GM10248 (cell line): ENCODE measurements at regions not wholly inside any gene's neighbourhood (a gene's known extent, or its start where the extent isn't known, plus 50 kb on each side); places are given as distances from the start of the nearest gene placed in this dataset.

Experiments
- CTCF ChIA-PET: fragments of 300-600 bp; sonication (Branson Sonifier 250); formaldehyde crosslinking; extraction: SDS; loops from one replicate; lab custom pipeline; 2021; ENCODE audit warnings: antibody characterized with exemption; lab: Yijun Ruan, JAX
- POLR2A ChIA-PET: fragments of 350-650 bp; sonication (Branson Sonifier 250); formaldehyde crosslinking; extraction: SDS; loops from one replicate; lab custom pipeline; 2020; ENCODE audit warnings: antibody characterized with exemption; lab: Yijun Ruan, JAX
- DNase-seq: peaks from one replicate; pipeline ENCODE4 v3.0.0; 2012; ENCODE audit errors: extremely low spot score
- TF ChIP-seq, protein P1 (sequence below): IDR thresholded peaks from 2 replicates; pipeline ENCODE4 v1.5.1; 2012; ENCODE audit warnings: mild to moderate bottlenecking, low read depth; ENCODE audit errors: extremely low read depth, missing control alignments, control extremely low read depth

- ChIA-PET CTCF (no interaction called here), POLR2A (no interaction called here)
- TF ChIP-seq, protein P1, sequence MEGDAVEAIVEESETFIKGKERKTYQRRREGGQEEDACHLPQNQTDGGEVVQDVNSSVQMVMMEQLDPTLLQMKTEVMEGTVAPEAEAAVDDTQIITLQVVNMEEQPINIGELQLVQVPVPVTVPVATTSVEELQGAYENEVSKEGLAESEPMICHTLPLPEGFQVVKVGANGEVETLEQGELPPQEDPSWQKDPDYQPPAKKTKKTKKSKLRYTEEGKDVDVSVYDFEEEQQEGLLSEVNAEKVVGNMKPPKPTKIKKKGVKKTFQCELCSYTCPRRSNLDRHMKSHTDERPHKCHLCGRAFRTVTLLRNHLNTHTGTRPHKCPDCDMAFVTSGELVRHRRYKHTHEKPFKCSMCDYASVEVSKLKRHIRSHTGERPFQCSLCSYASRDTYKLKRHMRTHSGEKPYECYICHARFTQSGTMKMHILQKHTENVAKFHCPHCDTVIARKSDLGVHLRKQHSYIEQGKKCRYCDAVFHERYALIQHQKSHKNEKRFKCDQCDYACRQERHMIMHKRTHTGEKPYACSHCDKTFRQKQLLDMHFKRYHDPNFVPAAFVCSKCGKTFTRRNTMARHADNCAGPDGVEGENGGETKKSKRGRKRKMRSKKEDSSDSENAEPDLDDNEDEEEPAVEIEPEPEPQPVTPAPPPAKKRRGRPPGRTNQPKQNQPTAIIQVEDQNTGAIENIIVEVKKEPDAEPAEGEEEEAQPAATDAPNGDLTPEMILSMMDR = no peak
- no peak for DNase-seq
These were observed 120.3 kb downstream of the TMEM30B start for GRCh38 chr14:61160798-61161197.

- DNase-seq = no peak
- CTCF ChIA-PET = interaction anchor here (0.9 to 1.2 kb wide), 2 partner anchors 11 to 20 kb away, joined by 3 read pairs; no protein-coding TSS in a partner anchor
- TF ChIP-seq, protein P1 = no peak
- POLR2A ChIA-PET = no interaction called here
These were observed 126.5 kb downstream of the TMEM30B start for GRCh38 chr14:61154641-61155040.

DNA sequence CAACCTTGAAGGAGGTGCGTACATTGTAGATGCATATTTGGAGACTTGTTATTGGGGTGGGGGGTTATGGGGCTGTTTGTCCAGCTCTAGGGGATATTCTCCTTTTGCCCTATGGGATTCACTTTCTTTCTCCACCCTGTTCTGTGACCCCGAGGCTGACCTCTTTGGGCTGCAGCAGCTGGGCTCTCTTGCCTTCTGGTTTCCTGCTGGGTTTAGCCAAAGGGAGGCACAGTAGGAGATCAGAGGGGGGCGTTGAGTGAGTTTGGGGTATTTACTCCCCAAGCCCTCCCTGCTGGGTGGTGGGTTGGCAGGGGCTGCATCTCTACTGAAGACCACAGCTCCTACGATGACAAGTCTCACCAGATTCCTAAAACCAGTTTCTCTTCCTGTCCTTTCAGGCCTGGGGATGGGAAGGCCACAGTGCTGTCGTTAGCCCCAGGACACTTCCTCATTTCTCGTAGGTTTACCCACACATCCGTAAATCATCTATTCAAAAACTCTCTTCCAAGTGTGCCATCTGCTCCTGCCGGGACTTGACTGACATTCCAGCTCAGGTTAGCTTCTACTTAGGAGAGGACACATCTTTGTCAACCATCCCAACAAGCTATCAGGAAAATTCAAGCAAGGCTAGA lies 127.1 kb downstream of the TMEM30B start:
- TF ChIP-seq, protein P1 = no peak
- CTCF ChIA-PET = interaction anchor here (0.9 to 1.2 kb wide), 2 partner anchors 11 to 20 kb away, joined by 3 read pairs; no protein-coding TSS in a partner anchor
- POLR2A ChIA-PET = no interaction called here

GRCh38 chr14:61153431-61153830 lies 127.7 kb downstream of the TMEM30B start:
- CTCF ChIA-PET = interaction anchor here (1.2 kb wide), 1 partner anchor 10 kb away, joined by 3 read pairs; no protein-coding TSS in a partner anchor
- DNase-seq = no peak
- POLR2A ChIA-PET = no interaction called here
- TF ChIP-seq, protein P1 = no peak

More for the DNA sequence above, 127.1 kb downstream of the TMEM30B start:
- DNase-seq = no peak

GRCh38 chr14:61152851-61153364 lies 128.2 kb downstream of the TMEM30B start:
- TF ChIP-seq, protein P1 = no peak
- POLR2A ChIA-PET = no interaction called here
- no peak for DNase-seq
- CTCF ChIA-PET = no interaction called here

- TF ChIP-seq, protein P1 = no peak
- no peak for DNase-seq
- POLR2A ChIA-PET = no interaction called here
- CTCF ChIA-PET = no interaction called here
These were observed 129.9 kb downstream of the TMEM30B start for GRCh38 chr14:61151251-61151650.
